Heart right ventricle (tissue), 16 donors: ENCODE measurements at regions not wholly inside any gene's neighbourhood (a gene's known extent, or its start where the extent isn't known, plus 50 kb on each side); places are given as distances from the start of the nearest gene placed in this dataset.

Experiments used
- ATAC-seq, 8 donors: fragments of 200-7000 bp; cut with Tn5 transposase; one replicate each; pipeline ENCODE4 v1.9.1; 2020; ENCODE audit warnings: mild to moderate bottlenecking in 8 of 8, moderate library complexity in 8 of 8, moderate number of reproducible peaks in 1 of 8
- DNase-seq, 2 donors: peaks; one replicate each; pipeline ENCODE4 v3.0.0-alpha.2; 2020
- H3K27ac ChIP-seq, 10 donors: fragments of 200-600 bp; sonication (generic) in 2 of 10; one replicate each; pipeline versions ENCODE4 v1.5.0 to v1.8.0; 2020 to 2022; ENCODE audit warnings: mild to moderate bottlenecking in 3 of 10
- H3K27me3 ChIP-seq, 7 donors: fragments of 200-600 bp; one replicate each; pipeline ENCODE4 v1.8.0; 2021 to 2022; ENCODE audit warnings: mild to moderate bottlenecking in 2 of 7
- H3K36me3 ChIP-seq, 9 donors: fragments of 200-600 bp; sonication (generic) in 1 of 9; one replicate each; pipeline versions ENCODE4 v1.5.0 to v1.8.0; 2020 to 2022; ENCODE audit warnings: mild to moderate bottlenecking in 2 of 9
- H3K4me1 ChIP-seq, 9 donors: fragments of 200-600 bp; sonication (generic) in 1 of 9; one replicate each; pipeline versions ENCODE4 v1.5.0 to v1.8.0; 2020 to 2022; ENCODE audit warnings: mild to moderate bottlenecking in 4 of 9
- H3K4me3 ChIP-seq, 10 donors: fragments of 200-600 bp; sonication (generic) in 2 of 10; one replicate each; pipeline versions ENCODE4 v1.5.0 to v1.8.0; 2020 to 2022; ENCODE audit warnings: mild to moderate bottlenecking in 7 of 10, moderate library complexity in 2 of 10
- H3K9me3 ChIP-seq, 11 donors: fragments of 200-600 bp in 10 of 11; sonication (generic) in 2 of 11; one replicate each; pipeline versions ENCODE4 v1.5.0 to v1.8.0; 2013 to 2022; ENCODE audit warnings: mild to moderate bottlenecking in 2 of 11, control low read depth in 1 of 11, moderate library complexity in 1 of 11
- CTCF ChIP-seq, 9 donors: fragments of 200-600 bp; sonication (generic) in 2 of 9; IDR thresholded peaks; one replicate each; pipeline versions ENCODE4 v1.5.0 to v1.8.0; 2021 to 2022; ENCODE audit warnings: antibody characterized with exemption in 9 of 9, mild to moderate bottlenecking in 5 of 9, moderate library complexity in 1 of 9
- WGBS, 2 donors: extraction: QIAGEN DNeasy Blood & Tissue Kit; methylation state at CpG; one replicate each; pipeline ENCODE4 v1.1.7; 2013; ENCODE audit warnings: inconsistent platforms in 1 of 2; 5-methylcytosine and 5-hydroxymethylcytosine counted together
- intact Hi-C, 10 donors: fragments of 100-400 bp; cut with DNase I; formaldehyde crosslinking; loops; one replicate each; pipeline versions ENCODE4 v1.11.1 to v1.14.2; 2022
- donor health status: Arrhythmogenic right ventricular cardiomyopathy.
- donor health status: ischemic (EF 13 %, LVEDD 7.1; RV severe dilation, severe dysfunction).
- donor health status: healthy with polysubstance abuse.
- donor health status: DM: no; HTN: yes; CAD: no.
- donor health status: DM: no; HTN: no; CAD: no.
- donor health status: ischemic (EF 25% LVEDD 6.9; RV normal size, moderate dysfunction).
- donor health status: ischemic (EF 25% LVEDD 5.7; RV mildly dilated, moderate dysfunction).
- donor health status: healthy.
- donor health status: DM: yes; HTN: yes; CAD: no.
- donor health status: Ischemic cardiomyopathy.
- donor health status: ischemic (EF 35%, LVEDD 5.7; RV mildly dilated, moderate dysfunction).
- donor health status: nonischemic (EF 11% LVEDD 7.7; RV severe dilation, severe dysfunction).
- donor health status: DM: yes; HTN: yes; CAD: no.
- donor health status: PGD.
- donor health status: ischemic (EF 29% LVEDD 5.4; RV normal size, mild dysfunction).
- donor health status: nonischemic (EF 23%, LVEDD 6.1; RV moderate dilation, normal function).

- 59 to 73% methylated on average over 5 of the region's 5 CpGs for WGBS, 2 donors
- DNase-seq (no peak), ATAC-seq (peak in 1 of 8 donors; percentile 33)
- TF ChIP-seq CTCF (IDR thresholded peaks at IDR 0.05): no peak
- Histone ChIP-seq H3K27me3 (no peaks in the 10 kb centered on the region), H3K4me3 (no peak overlapping the region), H3K4me1 (peaks cover 0 to 11% (median 0%) of the 10 kb centered on the region in 9 donors), H3K9me3 (no peaks in the 10 kb centered on the region), H3K27ac (no peak overlapping the region), H3K36me3 (no peaks in the 10 kb centered on the region)
- intact Hi-C loops: no loop called here
Observed at GRCh38 chr7:41786944-41787343, 84.1 kb upstream of the INHBA start.

- DNase-seq (no peak), ATAC-seq (no peak)
- WGBS, 2 donors: 93 to 94% methylated on average over 2 of the region's 2 CpGs
- intact Hi-C loops: no loop called here
- H3K4me1 ChIP-seq: peaks cover 0 to 11% (median 0%) of the 10 kb centered on the region in 9 donors
- H3K9me3 ChIP-seq: no peaks in the 10 kb centered on the region
- H3K27me3 ChIP-seq: no peaks in the 10 kb centered on the region
- H3K4me3 ChIP-seq: no peak overlapping the region
- no peaks in the 10 kb centered on the region for H3K36me3 ChIP-seq
- no peak for TF ChIP-seq CTCF (IDR thresholded peaks at IDR 0.05)
- no peak overlapping the region for H3K27ac ChIP-seq
Observed at GRCh38 chr7:41786404-41786803, 83.5 kb upstream of the INHBA start.

- WGBS, 2 donors: 60 to 67% methylated on average over 5 of the region's 5 CpGs
- H3K4me1 ChIP-seq: peaks cover 0 to 11% (median 0%) of the 10 kb centered on the region in 9 donors
- DNase-seq (no peak), ATAC-seq (peak in 1 of 8 donors; percentile 25)
- H3K27ac ChIP-seq: no peak overlapping the region
- no peaks in the 10 kb centered on the region for H3K9me3 ChIP-seq
- H3K27me3 ChIP-seq: no peaks in the 10 kb centered on the region
- no peak overlapping the region for H3K4me3 ChIP-seq
- H3K36me3 ChIP-seq: no peaks in the 10 kb centered on the region
- intact Hi-C loops: no loop called here
- no peak for TF ChIP-seq CTCF (IDR thresholded peaks at IDR 0.05)
Observed at GRCh38 chr7:41785840-41786239, 83.0 kb upstream of the INHBA start.

- intact Hi-C loops: no loop called here
- Histone ChIP-seq H3K36me3 (no peaks in the 10 kb centered on the region), H3K27ac (no peak overlapping the region), H3K4me1 (peaks cover 0 to 12% (median 0%) of the 10 kb centered on the region in 9 donors), H3K27me3 (no peaks in the 10 kb centered on the region), H3K9me3 (no peaks in the 10 kb centered on the region), H3K4me3 (no peak overlapping the region)
- ATAC-seq (no peak), DNase-seq (no peak)
- no peak for TF ChIP-seq CTCF (IDR thresholded peaks at IDR 0.05)
Observed at GRCh38 chr7:41785265-41785664, 82.4 kb upstream of the INHBA start.
